ENCODE measurements at regions not wholly inside any gene's neighbourhood (a gene's known extent, or its start where the extent isn't known, plus 50 kb on each side); places are given as distances from the start of the nearest gene placed in this dataset.

DNA sequence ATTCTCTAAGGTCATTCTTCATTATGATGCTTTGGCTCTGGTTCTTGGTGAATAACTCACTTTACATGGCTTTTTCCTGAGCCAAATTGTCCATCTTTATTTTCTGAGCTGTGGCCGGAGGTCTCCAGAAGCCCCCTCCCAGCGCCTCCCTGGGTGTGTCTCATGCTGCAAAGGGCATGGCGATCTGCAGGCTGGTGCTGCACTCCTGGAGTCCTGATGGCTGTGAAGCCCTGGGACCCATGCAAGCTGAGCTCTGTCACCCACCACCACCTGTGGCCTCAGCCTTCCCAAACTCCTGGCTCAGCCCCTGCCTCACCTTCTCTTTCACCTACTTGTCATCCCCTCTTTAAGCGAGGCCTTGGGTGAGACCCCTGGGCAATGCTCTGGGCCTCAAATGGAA, 96.9 kb downstream of the CEBPB start:
- TF ChIP-seq, protein P1, sequence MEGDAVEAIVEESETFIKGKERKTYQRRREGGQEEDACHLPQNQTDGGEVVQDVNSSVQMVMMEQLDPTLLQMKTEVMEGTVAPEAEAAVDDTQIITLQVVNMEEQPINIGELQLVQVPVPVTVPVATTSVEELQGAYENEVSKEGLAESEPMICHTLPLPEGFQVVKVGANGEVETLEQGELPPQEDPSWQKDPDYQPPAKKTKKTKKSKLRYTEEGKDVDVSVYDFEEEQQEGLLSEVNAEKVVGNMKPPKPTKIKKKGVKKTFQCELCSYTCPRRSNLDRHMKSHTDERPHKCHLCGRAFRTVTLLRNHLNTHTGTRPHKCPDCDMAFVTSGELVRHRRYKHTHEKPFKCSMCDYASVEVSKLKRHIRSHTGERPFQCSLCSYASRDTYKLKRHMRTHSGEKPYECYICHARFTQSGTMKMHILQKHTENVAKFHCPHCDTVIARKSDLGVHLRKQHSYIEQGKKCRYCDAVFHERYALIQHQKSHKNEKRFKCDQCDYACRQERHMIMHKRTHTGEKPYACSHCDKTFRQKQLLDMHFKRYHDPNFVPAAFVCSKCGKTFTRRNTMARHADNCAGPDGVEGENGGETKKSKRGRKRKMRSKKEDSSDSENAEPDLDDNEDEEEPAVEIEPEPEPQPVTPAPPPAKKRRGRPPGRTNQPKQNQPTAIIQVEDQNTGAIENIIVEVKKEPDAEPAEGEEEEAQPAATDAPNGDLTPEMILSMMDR (IDR thresholded peaks at IDR 0.05), result no peak
- TF ChIP-seq POLR2A (IDR thresholded peaks at IDR 0.05) (no peak), POLR2AphosphoS5 (IDR thresholded peaks at IDR 0.05; ENCODE audit: insufficient read depth in 1 of 2, low read depth in 1 of 2) (no peak)
